WI38 (cell line): ENCODE measurements at regions not wholly inside any gene's neighbourhood (a gene's known extent, or its start where the extent isn't known, plus 50 kb on each side); places are given as distances from the start of the nearest gene placed in this dataset.

Source experiments
- H3K4me3 ChIP-seq: 2 replicates; pipeline ENCODE4 v1.5.1; 2011; ENCODE audit warnings: low read depth, mild to moderate bottlenecking, control low read depth, low read length
- CTCF ChIP-seq: IDR thresholded peaks from 2 replicates; pipeline ENCODE4 v1.5.1; 2012; ENCODE audit warnings: low read depth, mild to moderate bottlenecking, control low read depth, low read length

DNA sequence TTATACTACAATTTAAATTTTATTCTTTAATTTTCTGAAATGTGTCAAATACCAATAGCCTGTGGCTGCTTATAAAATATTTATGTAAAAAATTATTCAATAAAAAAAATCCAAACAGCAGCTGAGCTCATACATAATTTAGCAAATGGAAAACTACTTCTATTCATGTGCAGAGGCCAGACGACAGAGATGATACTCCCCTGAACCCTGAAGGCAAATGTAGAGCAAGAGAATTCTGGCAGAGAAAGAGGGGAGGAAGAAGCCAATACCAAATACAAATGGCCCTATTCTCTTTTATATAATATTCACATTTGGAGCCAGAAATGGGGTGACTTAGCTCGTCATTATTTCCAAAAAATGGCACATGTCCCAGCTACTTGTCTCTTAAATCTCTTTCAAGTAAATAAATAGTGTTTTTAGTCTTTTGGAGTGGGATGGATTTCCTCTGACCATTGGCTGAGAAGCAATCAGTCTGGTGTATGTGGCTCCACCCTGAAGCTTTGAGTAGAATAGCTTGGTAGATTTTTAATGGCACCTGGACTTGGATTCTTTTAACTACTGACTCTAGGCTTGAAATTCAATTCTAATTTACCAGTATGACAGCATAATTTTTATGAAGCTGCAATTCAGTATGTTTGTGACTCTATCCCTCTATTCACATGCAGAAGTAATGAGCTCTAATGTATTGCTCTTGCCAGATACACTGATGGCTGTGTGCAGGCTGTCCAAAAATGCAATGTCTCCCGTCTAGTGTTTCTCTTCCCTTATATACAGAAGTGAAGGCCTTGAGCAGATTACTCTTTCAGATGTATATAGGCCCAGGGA, 113.4 kb upstream of the SCAF11 start:
- H3K4me3 ChIP-seq = no peak overlapping the region
- no peak for TF ChIP-seq CTCF

DNA sequence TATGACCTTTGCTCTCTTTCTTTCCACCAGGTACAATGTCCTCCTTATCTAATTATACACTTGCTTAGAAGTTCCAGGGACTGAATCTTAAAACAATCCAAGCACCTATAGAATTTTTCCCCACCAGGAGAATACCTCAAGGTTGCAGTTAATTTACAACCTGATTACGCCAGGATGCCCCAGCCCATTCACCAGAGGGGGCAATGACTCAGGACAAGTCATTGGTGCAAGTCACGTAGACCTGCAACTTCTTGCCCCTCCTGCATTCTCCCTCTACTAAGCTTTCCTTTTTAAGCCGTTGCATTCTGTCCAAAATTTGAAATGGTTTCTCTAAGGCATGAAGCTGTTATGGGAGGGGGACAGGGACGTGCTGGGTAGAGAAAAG, 111.1 kb upstream of the SCAF11 start:
- no peak for TF ChIP-seq CTCF
- no peak overlapping the region for H3K4me3 ChIP-seq

- TF ChIP-seq CTCF = no peak
- H3K4me3 ChIP-seq = no peak overlapping the region
These were observed 110.4 kb upstream of the SCAF11 start for GRCh38 chr12:46100551-46101484.

DNA sequence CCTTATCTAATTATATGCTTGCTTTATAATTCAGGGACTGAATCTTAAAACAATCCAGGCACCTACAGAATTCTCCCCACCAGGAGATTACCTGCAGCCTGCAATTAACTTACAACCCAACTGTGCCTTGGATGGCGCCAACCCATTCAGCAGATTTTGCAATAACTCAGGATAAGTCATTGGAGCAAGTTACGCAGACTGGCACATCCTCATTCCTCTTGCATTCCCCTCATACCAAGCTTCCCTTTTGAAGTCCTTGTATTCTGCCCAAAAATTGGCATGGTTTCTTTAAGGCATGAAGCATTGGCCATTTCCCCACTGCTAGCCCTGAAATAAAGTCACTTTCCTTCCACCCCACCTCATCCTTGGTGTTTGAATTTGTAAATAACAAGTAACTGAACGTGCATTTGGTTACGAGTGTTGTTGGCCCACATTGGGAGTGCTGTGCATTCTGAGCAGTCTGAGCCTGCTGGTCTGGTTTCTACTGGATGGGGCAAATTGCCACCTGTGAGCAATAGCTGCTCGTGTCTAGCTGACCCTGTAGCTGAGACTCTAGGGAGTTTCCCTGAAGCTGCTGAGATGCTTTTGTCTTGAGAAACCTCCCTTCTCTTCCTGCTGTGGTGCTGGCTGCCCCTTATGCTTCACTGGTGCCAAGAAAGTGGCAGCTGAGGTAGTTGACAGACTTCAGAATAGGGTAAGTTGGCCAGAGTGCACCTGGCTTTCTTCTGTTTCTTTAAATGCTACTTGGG, 99.2 kb upstream of the SCAF11 start:
- no peak for TF ChIP-seq CTCF
- no peak overlapping the region for H3K4me3 ChIP-seq

- TF ChIP-seq CTCF = no peak
These were observed 97.6 kb upstream of the SCAF11 start for GRCh38 chr12:46087916-46088439.

GRCh38 chr12:46084666-46085631, 94.6 kb upstream of the SCAF11 start:
- no peak overlapping the region for H3K4me3 ChIP-seq
- no peak for TF ChIP-seq CTCF

More at GRCh38 chr12:46087916-46088439, 97.6 kb upstream of the SCAF11 start:
- H3K4me3 ChIP-seq = no peak overlapping the region
